GM23338 (cell line): ENCODE measurements at regions not wholly inside any gene's neighbourhood (a gene's known extent, or its start where the extent isn't known, plus 50 kb on each side); places are given as distances from the start of the nearest gene placed in this dataset.

Experiments
- ATAC-seq: fragments of 200-7000 bp; cut with Tn5 transposase; 3 replicates; pipeline ENCODE4 v1.9.1; 2020
- DNase-seq: peaks from one replicate; pipeline ENCODE4 v3.0.0-alpha.2; 2015; ENCODE audit warnings: low spot score
- H2AFZ ChIP-seq: fragments of 200-600 bp; sonication (generic); 2 replicates; pipeline ENCODE4 v1.8.0; 2016; ENCODE audit warnings: antibody characterized with exemption, mild to moderate bottlenecking, moderate library complexity
- H3F3A ChIP-seq: fragments of 200-600 bp; sonication (generic); replicated peaks from 2 replicates; pipeline ENCODE4 v1.8.0; 2017; ENCODE audit warnings: antibody characterized with exemption, mixed run types, low read depth
- H3K27ac ChIP-seq: fragments of 200-600 bp; sonication (generic); 2 replicates; pipeline ENCODE4 v1.6.1; 2016; ENCODE audit warnings: low read depth
- H3K27me3 ChIP-seq: fragments of 200-600 bp; sonication (generic); 2 replicates; pipeline ENCODE4 v1.8.0; 2016; ENCODE audit warnings: mild to moderate bottlenecking, mixed run types, moderate library complexity; ENCODE audit not compliant: insufficient read depth
- H3K36me3 ChIP-seq: fragments of 200-600 bp; sonication (generic); 2 replicates; pipeline ENCODE4 v1.8.0; 2016; ENCODE audit warnings: mild to moderate bottlenecking; ENCODE audit not compliant: insufficient read depth
- H3K4me1 ChIP-seq: fragments of 200-600 bp; sonication (generic); 2 replicates; pipeline ENCODE4 v1.8.0; 2016; ENCODE audit warnings: mild to moderate bottlenecking, moderate library complexity; ENCODE audit not compliant: insufficient read depth
- H3K4me2 ChIP-seq: fragments of 200-600 bp; sonication (generic); 2 replicates; pipeline ENCODE4 v1.7.1; 2017; ENCODE audit warnings: mixed run types
- H3K4me3 ChIP-seq: fragments of 200-600 bp; sonication (generic); 2 replicates; pipeline ENCODE4 v1.6.1; 2016; ENCODE audit warnings: mixed run types
- H3K79me2 ChIP-seq: fragments of 200-600 bp; sonication (generic); replicated peaks from 2 replicates; pipeline ENCODE4 v1.8.0; 2017; ENCODE audit warnings: mild to moderate bottlenecking; ENCODE audit not compliant: insufficient read depth
- H3K9me2 ChIP-seq: fragments of 200-600 bp; sonication (generic); 2 replicates; pipeline ENCODE4 v1.8.0; 2017; ENCODE audit not compliant: insufficient read depth
- H4K20me1 ChIP-seq: fragments of 200-600 bp; sonication (generic); replicated peaks from 2 replicates; pipeline ENCODE4 v1.8.0; 2017; ENCODE audit warnings: mild to moderate bottlenecking; ENCODE audit not compliant: insufficient read depth
- H3K27ac Mint-ChIP-seq: 2 replicates; pipeline ENCODE4 v1.8.0; 2020; ENCODE audit warnings: inconsistent platforms, mild to moderate bottlenecking, moderate library complexity, mixed read lengths
- H3K27me3 Mint-ChIP-seq: 3 replicates; pipeline ENCODE4 v1.8.0; 2022; ENCODE audit warnings: low read depth, mild to moderate bottlenecking, moderate library complexity, mixed read lengths, inconsistent platforms; ENCODE audit not compliant: insufficient read depth, poor library complexity
- H3K36me3 Mint-ChIP-seq: 3 replicates; pipeline ENCODE4 v1.8.0; 2021; ENCODE audit warnings: low read depth, mild to moderate bottlenecking, inconsistent platforms, moderate library complexity, mixed read lengths
- H3K4me1 Mint-ChIP-seq: 3 replicates; pipeline ENCODE4 v1.8.0; 2020; ENCODE audit warnings: mild to moderate bottlenecking, inconsistent platforms, mixed read lengths
- H3K4me3 Mint-ChIP-seq: 3 replicates; pipeline ENCODE4 v1.8.0; 2021; ENCODE audit warnings: moderate library complexity, mild to moderate bottlenecking, inconsistent platforms, mixed read lengths
- H3K9me3 Mint-ChIP-seq: 3 replicates; pipeline ENCODE4 v1.8.0; 2020; ENCODE audit warnings: moderate library complexity, mild to moderate bottlenecking, inconsistent platforms, mixed read lengths
- CREB1 ChIP-seq: fragments of 250-450 bp; sonication (Bioruptor Pico); IDR thresholded peaks from 2 replicates; pipeline ENCODE4 v1.5.0; 2020; ENCODE audit warnings: low read depth, mild to moderate bottlenecking, moderate library complexity
- CTCF ChIP-seq, 2 experiments: fragments of 200-600 bp in 1 of 2; sonication (generic) in 1 of 2; conservative IDR thresholded peaks; 2 replicates each; pipeline versions ENCODE4 v1.5.1 to v1.6.1; 2016 to 2017; ENCODE audit warnings: antibody characterized with exemption in 2 of 2, low read depth in 2 of 2, mild to moderate bottlenecking in 2 of 2, moderate library complexity in 1 of 2
- EZH2phosphoT487 ChIP-seq: fragments of 200-600 bp; sonication (generic); IDR thresholded peaks from one replicate; pipeline ENCODE4 v1.8.1; 2018; ENCODE audit warnings: antibody characterized with exemption; ENCODE audit not compliant: unreplicated experiment
- POLR2AphosphoS5 ChIP-seq: IDR thresholded peaks from 2 replicates; pipeline ENCODE4 v1.6.1; 2016; ENCODE audit warnings: antibody characterized with exemption, low read depth
- REST ChIP-seq: IDR thresholded peaks from one replicate; pipeline ENCODE4 v1.6.1; 2018; ENCODE audit warnings: antibody characterized with exemption; ENCODE audit not compliant: unreplicated experiment
- ZNF114 ChIP-seq: fragments of 250-450 bp; sonication (Bioruptor Pico); IDR thresholded peaks from 2 replicates; pipeline ENCODE4 v1.5.0; 2020; ENCODE audit warnings: mild to moderate bottlenecking, moderate library complexity

- TF ChIP-seq REST = no peak
- TF ChIP-seq CTCF (conservative IDR thresholded peaks at IDR 0.05; ENCODE audit: low read depth in 2 of 2) = no peak
Observed at GRCh38 chr2:223161873-223162458, 110.0 kb downstream of the KCNE4 start (continued).

GRCh38 chr2:223165423-223166214 lies 113.6 kb downstream of the KCNE4 start:
- no peak overlapping the region for H3K4me2 ChIP-seq
- H3K4me1 ChIP-seq = no peaks in the 10 kb centered on the region
- H3K4me3 ChIP-seq = no peak overlapping the region
- no peaks in the 10 kb centered on the region for H3K27me3 ChIP-seq
- Mint-ChIP-seq H3K27ac (no peak overlapping the region), H3K27me3 (peaks cover 1% of the 10 kb centered on the region), H3K4me3 (no peak overlapping the region), H3K9me3 (peaks cover 5% of the 10 kb centered on the region; the same call in 2 of the 3 replicates), H3K36me3 (no peaks in the 10 kb centered on the region), H3K4me1 (no peaks in the 10 kb centered on the region)
- DNase-seq (no peak), ATAC-seq (no peak)
- H3K36me3 ChIP-seq = no peaks in the 10 kb centered on the region
- H3K27ac ChIP-seq = no peak overlapping the region
- H2AFZ ChIP-seq = no peak overlapping the region
- no peak for TF ChIP-seq REST
- TF ChIP-seq POLR2AphosphoS5 = no peak
- no peak for TF ChIP-seq CREB1
- no peak for TF ChIP-seq ZNF114 (CRISPR knock-in tag)
- no peak for TF ChIP-seq EZH2phosphoT487
- peaks cover 5% of the 10 kb centered on the region; the same call in 1 of the 2 replicates for H3K9me2 ChIP-seq
- H3K79me2 ChIP-seq = no peaks in the 10 kb centered on the region
- H3F3A ChIP-seq = no peaks in the 10 kb centered on the region
- no peaks in the 10 kb centered on the region for H4K20me1 ChIP-seq
